ENCODE measurements at regions not wholly inside any gene's neighbourhood (a gene's known extent, or its start where the extent isn't known, plus 50 kb on each side); places are given as distances from the start of the nearest gene placed in this dataset.

GRCh38 chr6:154580397-154581135 lies 70.1 kb upstream of the CNKSR3 start:
- TF ChIP-seq FOSL1 (IDR thresholded peaks at IDR 0.05; ENCODE audit: low read depth) (no peak), JUND (IDR thresholded peaks at IDR 0.05) (no peak), CBX3 (IDR thresholded peaks at IDR 0.05; ENCODE audit: low read depth) (no peak), ATF3 (IDR thresholded peaks at IDR 0.05) (no peak), SRF (IDR thresholded peaks at IDR 0.05; ENCODE audit: low read depth) (no peak), EZH2 (IDR thresholded peaks at IDR 0.05) (no peak), REST (IDR thresholded peaks at IDR 0.05; ENCODE audit: low read depth) (no peak), YY1 (IDR thresholded peaks at IDR 0.05; ENCODE audit: extremely low read depth, insufficient replicate concordance, low read depth, low read length) (no peak), MAX (IDR thresholded peaks at IDR 0.05) (no peak), EGR1 (IDR thresholded peaks at IDR 0.05; ENCODE audit: low read depth) (no peak), EZH2phosphoT487 (IDR thresholded peaks at IDR 0.05; ENCODE audit: borderline replicate concordance) (no peak), ELF1 (IDR thresholded peaks at IDR 0.05; ENCODE audit: borderline replicate concordance, low read depth) (no peak), SIN3A (IDR thresholded peaks at IDR 0.05; ENCODE audit: low read depth) (no peak), POLR2AphosphoS5 (IDR thresholded peaks at IDR 0.05; ENCODE audit: low read depth, low read length) (no peak), SP1 (IDR thresholded peaks at IDR 0.05; ENCODE audit: low read depth) (no peak), CTCF (IDR thresholded peaks at IDR 0.05 in 2 of 3, conservative IDR thresholded peaks at IDR 0.05 in 1 of 3; ENCODE audit: borderline replicate concordance in 1 of 3, insufficient read depth in 1 of 3, low read depth in 2 of 3, low read length in 2 of 3) (no peak), CEBPB (IDR thresholded peaks at IDR 0.05; ENCODE audit: low read depth) (no peak), TCF7L2 (IDR thresholded peaks at IDR 0.05; ENCODE audit: borderline replicate concordance, extremely low read depth, insufficient read depth, insufficient read length) (no peak)
- Histone ChIP-seq H3K4me2 (ENCODE audit: low read length) (no peak overlapping the region), H2AFZ (ENCODE audit: low read depth, low read length, poor library complexity, severe bottlenecking) (no peak overlapping the region), H3K9me2 (ENCODE audit: insufficient read depth) (no peaks in the 10 kb centered on the region), H3K4me1 (ENCODE audit: control insufficient read depth in 1 of 2, insufficient read depth in 2 of 2, low read length in 2 of 2) (no peaks in the 10 kb centered on the region), H3K27ac (ENCODE audit: low read depth, low read length) (no peak overlapping the region), H3K27me3 (ENCODE audit: insufficient read depth, low read length) (no peaks in the 10 kb centered on the region), H3K9ac (ENCODE audit: low read length) (no peak overlapping the region), H3K4me3 (replicated peaks in 1 of 2; ENCODE audit: low read depth in 1 of 2, low read length in 2 of 2) (no peak overlapping the region), H3K9me3 (ENCODE audit: control insufficient read depth in 1 of 2, insufficient read depth in 1 of 2, low read depth in 1 of 2, low read length in 2 of 2) (no peaks in the 10 kb centered on the region), H3K36me3 (ENCODE audit: control insufficient read depth in 1 of 2, insufficient read depth in 2 of 2, low read length in 2 of 2) (no peaks in the 10 kb centered on the region), H4K20me1 (ENCODE audit: insufficient read depth) (no peaks in the 10 kb centered on the region), H3K79me2 (ENCODE audit: insufficient read depth, low read length) (no peaks in the 10 kb centered on the region)
- ChIA-PET RAD21 (ENCODE audit: low non-redundant PET in 1 of 2, low total read pairs in 2 of 2, uncharacterized antibody in 2 of 2, unreplicated experiment in 2 of 2) (no interaction called here), CTCF (no interaction called here), POLR2A (no interaction called here)
- no peak for ATAC-seq
- no TSS peak for BruUV-seq (replicated peaks)
- DNase-seq (ENCODE audit: low read depth, low spot score), result no peak
- intact Hi-C loops (cut with micrococcal nuclease), result no loop called here
